AG10803 (cell line): ENCODE measurements at regions not wholly inside any gene's neighbourhood (a gene's known extent, or its start where the extent isn't known, plus 50 kb on each side); places are given as distances from the start of the nearest gene placed in this dataset.

Source experiments
- DNase-seq: peaks from one replicate; pipeline ENCODE4 v3.0.0; 2010; ENCODE audit warnings: low read depth
- H3K4me3 ChIP-seq: 2 replicates; pipeline ENCODE4 v1.5.1; 2011; ENCODE audit warnings: mild to moderate bottlenecking, low read length, control low read depth
- CTCF ChIP-seq: conservative IDR thresholded peaks from 2 replicates; pipeline ENCODE4 v1.5.1; 2011; ENCODE audit warnings: mild to moderate bottlenecking, low read length, control low read depth, inconsistent platforms

DNA sequence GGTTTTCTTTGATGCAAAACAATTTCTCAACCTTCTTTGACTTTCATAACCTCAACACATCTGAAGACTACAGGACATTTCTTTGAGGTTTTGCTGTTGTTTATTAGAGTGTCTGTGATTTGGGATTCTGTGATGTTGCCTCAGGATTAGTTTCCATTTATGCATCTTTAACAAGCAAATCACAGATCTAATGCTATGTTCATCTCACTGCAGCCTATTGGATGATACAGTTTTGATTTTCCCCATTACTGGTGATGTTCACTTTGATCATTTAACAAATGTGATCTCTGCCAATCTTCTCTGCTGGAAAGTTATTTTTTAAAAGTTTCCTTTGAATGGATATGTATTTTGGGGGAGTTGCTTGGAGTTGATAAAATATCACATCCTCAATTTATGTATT lies 624.9 kb upstream of the HS3ST1 start:
- no peak overlapping the region for H3K4me3 ChIP-seq
- TF ChIP-seq CTCF = no peak
- no peak for DNase-seq

DNA sequence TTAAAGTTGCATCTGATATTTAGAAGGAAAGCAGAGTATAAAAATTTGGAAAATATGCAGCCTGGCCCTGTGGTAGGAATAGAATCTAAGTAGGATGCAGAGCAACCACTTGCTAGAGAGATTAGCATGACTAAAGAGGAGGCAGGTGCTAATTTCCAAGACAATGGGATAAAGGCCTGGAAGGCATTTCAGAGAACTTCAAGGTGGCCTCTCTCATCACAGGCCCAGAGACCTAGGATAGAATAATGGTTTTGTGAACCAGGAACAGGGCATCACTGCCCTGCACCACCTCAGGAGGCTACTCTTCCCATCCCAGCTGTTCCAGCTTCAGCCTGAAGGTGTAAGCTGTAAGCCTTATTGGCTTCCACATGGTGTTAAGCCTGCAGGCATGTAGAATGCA lies 621.7 kb upstream of the HS3ST1 start:
- no peak for DNase-seq
- no peak for TF ChIP-seq CTCF

DNA sequence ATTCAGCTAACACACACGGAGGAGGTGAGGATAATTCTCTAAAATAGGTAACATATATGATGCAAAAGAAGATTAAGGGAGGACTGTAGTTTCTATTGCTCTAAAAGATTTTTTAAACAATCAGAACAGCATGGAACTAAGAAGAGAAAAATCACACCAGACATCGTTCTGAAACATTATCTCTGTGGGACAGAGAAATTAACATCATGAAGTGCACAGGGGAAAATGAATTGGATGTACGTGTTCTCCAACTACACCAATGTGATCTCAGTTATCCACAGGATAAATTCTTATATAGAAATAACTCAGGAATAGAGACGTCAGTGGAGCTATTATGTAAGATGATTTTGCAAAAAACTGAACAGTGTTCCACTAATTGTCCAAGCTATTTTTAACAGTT lies 614.1 kb upstream of the HS3ST1 start:
- DNase-seq = no peak
- no peak for TF ChIP-seq CTCF
- H3K4me3 ChIP-seq = no peak overlapping the region

More for the DNA sequence above, 621.7 kb upstream of the HS3ST1 start:
- no peak overlapping the region for H3K4me3 ChIP-seq

GRCh38 chr4:12041828-12042227 lies 613.1 kb upstream of the HS3ST1 start:
- no peak for DNase-seq
- no peak for TF ChIP-seq CTCF
- no peak overlapping the region for H3K4me3 ChIP-seq

DNA sequence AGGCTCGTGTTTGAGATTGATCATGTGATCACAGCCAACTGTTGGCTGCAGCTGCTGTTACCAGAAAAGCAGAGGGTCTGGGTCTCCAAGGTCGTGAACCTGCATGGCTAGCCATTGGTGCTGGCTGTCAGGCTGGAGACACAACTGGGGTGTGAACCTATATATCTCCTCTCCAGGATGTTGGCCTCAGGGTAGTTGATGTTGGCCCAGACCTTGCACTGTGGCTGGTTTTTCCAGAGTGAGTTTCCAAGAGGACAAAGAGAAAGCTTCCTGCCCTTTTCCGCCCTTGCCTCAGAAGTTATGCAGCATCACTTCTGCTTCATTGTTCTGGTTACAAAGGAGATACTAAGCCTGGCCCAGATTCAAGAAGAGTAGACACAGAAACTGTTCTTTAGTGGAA lies 607.8 kb upstream of the HS3ST1 start:
- H3K4me3 ChIP-seq = no peak overlapping the region
- TF ChIP-seq CTCF = no peak
- DNase-seq = no peak

DNA sequence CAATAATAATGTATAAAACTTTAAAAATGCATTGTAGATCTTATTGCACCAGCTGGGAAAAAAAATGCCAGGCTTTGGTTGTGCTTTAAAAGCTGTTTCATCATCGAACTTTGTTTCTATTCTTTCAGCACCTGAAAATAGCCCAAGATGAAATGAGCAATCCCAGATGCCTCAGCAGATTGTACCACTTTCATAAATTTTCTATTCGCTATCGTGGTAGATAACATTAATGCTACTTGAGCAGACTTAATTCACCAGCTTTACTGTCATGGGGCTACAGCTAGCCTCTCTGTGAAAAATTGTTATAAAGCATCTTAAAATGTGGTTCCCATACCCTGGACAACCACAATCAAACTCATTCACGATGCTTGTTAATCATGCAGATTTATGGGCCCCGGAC lies 599.6 kb upstream of the HS3ST1 start:
- TF ChIP-seq CTCF = no peak
- DNase-seq = no peak
- no peak overlapping the region for H3K4me3 ChIP-seq

GRCh38 chr4:12022409-12022808 lies 593.7 kb upstream of the HS3ST1 start:
- H3K4me3 ChIP-seq = no peak overlapping the region
- no peak for TF ChIP-seq CTCF
- no peak for DNase-seq
